HepG2 (cell line): ENCODE measurements at regions not wholly inside any gene's neighbourhood (a gene's known extent, or its start where the extent isn't known, plus 50 kb on each side); places are given as distances from the start of the nearest gene placed in this dataset.

Source experiments
- ATAC-seq: fragments of 200-7000 bp; cut with Tn5 transposase; 3 replicates; pipeline ENCODE4 v1.9.1; 2020; ENCODE audit warnings: mild to moderate bottlenecking, moderate library complexity
- BruUV-seq: library from RNA; stranded (reverse); fragments of 400-500 nt; replicated peaks from 2 replicates; lab custom pipeline; 2021; lab: Mats Ljungman, UMichigan
- CTCF ChIA-PET: fragments of 300-600 bp; formaldehyde crosslinking; extraction: SDS; loops from one replicate; lab custom pipeline; 2021; ENCODE audit warnings: low total read pairs, inconsistent platforms, low intra/inter-chr PET ratio; lab: Yijun Ruan, JAX
- POLR2A ChIA-PET: fragments of 350-600 bp; sonication (Branson Sonifier 250); formaldehyde crosslinking; loops from one replicate; lab custom pipeline; 2020; ENCODE audit warnings: antibody characterized with exemption, inconsistent platforms; lab: Yijun Ruan, JAX
- DNase-seq: peaks from one replicate; pipeline ENCODE4 v3.0.0-alpha.2; 2015; ENCODE audit warnings: low spot score
- FAIRE-seq: peaks from 3 replicates; lab custom pipeline; 2011; peaks lifted over from hg19 to GRCh38; lab: Jason Lieb, UNC
- H2AFZ ChIP-seq: one replicate; pipeline ENCODE4 v1.6.1; 2011; ENCODE audit warnings: low read length, inconsistent platforms
- H3K27ac ChIP-seq: fragments of 300-600 bp; 3 replicates; pipeline ENCODE4 v1.8.0; 2011; ENCODE audit warnings: mixed run types, mild to moderate bottlenecking, mixed read lengths, low read length, inconsistent platforms; ENCODE audit not compliant: insufficient read depth; ENCODE audit errors: extremely low read length
- H3K27me3 ChIP-seq, 2 experiments: fragments of 200-600 bp in 1 of 2; 2 replicates in 1 of 2; 3 replicates in 1 of 2; pipeline versions ENCODE4 v1.6.0 to v1.8.0; 2011; ENCODE audit warnings: low read length in 2 of 2, mild to moderate bottlenecking in 2 of 2, moderate library complexity in 2 of 2, inconsistent platforms in 1 of 2; ENCODE audit not compliant: insufficient read depth in 2 of 2, control insufficient read depth in 1 of 2
- H3K36me3 ChIP-seq, 2 experiments: fragments of 200-600 bp in 1 of 2; replicated peaks in 1 of 2; 2 replicates in 1 of 2; 3 replicates in 1 of 2; pipeline versions ENCODE4 v1.5.1 to v1.8.0; 2011; ENCODE audit warnings: low read length in 2 of 2, inconsistent platforms in 1 of 2; ENCODE audit not compliant: insufficient read depth in 2 of 2, control insufficient read depth in 1 of 2
- H3K4me1 ChIP-seq: 2 replicates; pipeline ENCODE4 v1.5.1; 2012; ENCODE audit warnings: low read length, inconsistent platforms; ENCODE audit not compliant: insufficient read depth
- H3K4me2 ChIP-seq: 2 replicates; pipeline ENCODE4 v1.6.0; 2011; ENCODE audit warnings: low read depth, low read length, inconsistent platforms
- H3K4me3 ChIP-seq, 3 experiments: fragments of 200-600 bp in 1 of 3; sonication (generic), shearing (Covaris generic) in 1 of 3; replicated peaks in 1 of 3; 2 replicates each; pipeline ENCODE4 v1.5.1; 2011 to 2016; ENCODE audit warnings: low read length in 3 of 3, inconsistent platforms in 2 of 3, low read depth in 2 of 3, mild to moderate bottlenecking in 2 of 3, control low read depth in 1 of 3, mixed read lengths in 1 of 3; ENCODE audit not compliant: insufficient read depth in 1 of 3
- H3K79me2 ChIP-seq: one replicate; pipeline ENCODE4 v1.6.1; 2011; ENCODE audit warnings: low read length, inconsistent platforms; ENCODE audit not compliant: insufficient read depth
- H3K9ac ChIP-seq: 2 replicates; pipeline ENCODE4 v1.6.0; 2011; ENCODE audit warnings: mild to moderate bottlenecking, low read depth, low read length, inconsistent platforms; ENCODE audit not compliant: insufficient read depth
- H3K9me3 ChIP-seq: 2 replicates; pipeline ENCODE4 v1.5.1; 2012; ENCODE audit warnings: mild to moderate bottlenecking, low read length
- H4K20me1 ChIP-seq: 2 replicates; pipeline ENCODE4 v1.6.0; 2011; ENCODE audit warnings: inconsistent platforms, mild to moderate bottlenecking, low read length, moderate library complexity; ENCODE audit not compliant: insufficient read depth
- MXI1 ChIP-seq: IDR thresholded peaks from 3 replicates; pipeline ENCODE4 v1.6.1; 2012; ENCODE audit warnings: low read depth, low read length, inconsistent platforms, borderline replicate concordance
- WGBS: methylation state at CpG from one replicate; pipeline ENCODE4 v1.1.6; 2017; ENCODE audit warnings: low lambda C conversion rate; 5-methylcytosine and 5-hydroxymethylcytosine counted together
- in situ Hi-C: cut with HindIII; loops from 2 replicates; pipeline ENCODE4 v1.10.0; 2017; ENCODE audit warnings: low pct_unique_long_range_greater_than_20kb; ENCODE audit not compliant: extremely low pct_ligation_motif_present
- intact Hi-C: fragments of 100-400 bp; cut with micrococcal nuclease; formaldehyde crosslinking; loops from one replicate; pipeline ENCODE4 v1.10.0; 2022; ENCODE audit not compliant: unreplicated experiment
- TF ChIP-seq, protein P1 (sequence below): sonication (generic); formaldehyde crosslinking; IDR thresholded peaks from 2 replicates; pipeline ENCODE4 v1.5.1; 2020; ENCODE audit warnings: missing genetic modification reagents, mild to moderate bottlenecking, borderline replicate concordance
- TF ChIP-seq, protein P2 (sequence below), 2 experiments: fragments of 450-650 bp in 1 of 2; sonication (generic) in 1 of 2; formaldehyde crosslinking in 1 of 2; IDR thresholded peaks; 2 replicates each; pipeline versions ENCODE4 v1.6.1 to v1.8.0; 2016 to 2022; ENCODE audit warnings: antibody characterized with exemption in 1 of 2, mild to moderate bottlenecking in 1 of 2, missing genetic modification reagents in 1 of 2

DNA sequence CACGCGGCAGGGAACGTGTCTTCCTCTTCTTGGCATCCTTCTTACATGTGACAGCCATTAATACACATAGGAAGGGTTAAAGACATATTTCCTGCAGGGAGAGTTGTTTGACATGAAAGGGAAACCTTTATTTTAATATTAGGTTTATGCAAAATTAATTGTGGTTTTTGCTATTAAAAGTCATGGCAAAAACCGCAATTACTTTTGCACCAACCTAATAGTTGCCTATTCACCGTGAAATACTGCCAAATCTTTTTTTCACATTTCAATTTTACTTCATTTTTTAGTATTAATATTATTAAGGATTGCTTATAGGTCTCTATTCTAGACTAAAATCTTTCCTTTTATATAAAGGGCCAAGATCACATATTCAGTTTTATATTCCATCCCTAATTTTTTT, 230.4 kb upstream of the PITX2 start:
- Histone ChIP-seq H4K20me1 (no peaks in the 10 kb centered on the region), H3K4me1 (no peaks in the 10 kb centered on the region)
- TF ChIP-seq, protein P1, sequence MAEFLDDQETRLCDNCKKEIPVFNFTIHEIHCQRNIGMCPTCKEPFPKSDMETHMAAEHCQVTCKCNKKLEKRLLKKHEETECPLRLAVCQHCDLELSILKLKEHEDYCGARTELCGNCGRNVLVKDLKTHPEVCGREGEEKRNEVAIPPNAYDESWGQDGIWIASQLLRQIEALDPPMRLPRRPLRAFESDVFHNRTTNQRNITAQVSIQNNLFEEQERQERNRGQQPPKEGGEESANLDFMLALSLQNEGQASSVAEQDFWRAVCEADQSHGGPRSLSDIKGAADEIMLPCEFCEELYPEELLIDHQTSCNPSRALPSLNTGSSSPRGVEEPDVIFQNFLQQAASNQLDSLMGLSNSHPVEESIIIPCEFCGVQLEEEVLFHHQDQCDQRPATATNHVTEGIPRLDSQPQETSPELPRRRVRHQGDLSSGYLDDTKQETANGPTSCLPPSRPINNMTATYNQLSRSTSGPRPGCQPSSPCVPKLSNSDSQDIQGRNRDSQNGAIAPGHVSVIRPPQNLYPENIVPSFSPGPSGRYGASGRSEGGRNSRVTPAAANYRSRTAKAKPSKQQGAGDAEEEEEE (CRISPR knock-in tag): no peak
- TF ChIP-seq MXI1: no peak
- TF ChIP-seq, protein P2, sequence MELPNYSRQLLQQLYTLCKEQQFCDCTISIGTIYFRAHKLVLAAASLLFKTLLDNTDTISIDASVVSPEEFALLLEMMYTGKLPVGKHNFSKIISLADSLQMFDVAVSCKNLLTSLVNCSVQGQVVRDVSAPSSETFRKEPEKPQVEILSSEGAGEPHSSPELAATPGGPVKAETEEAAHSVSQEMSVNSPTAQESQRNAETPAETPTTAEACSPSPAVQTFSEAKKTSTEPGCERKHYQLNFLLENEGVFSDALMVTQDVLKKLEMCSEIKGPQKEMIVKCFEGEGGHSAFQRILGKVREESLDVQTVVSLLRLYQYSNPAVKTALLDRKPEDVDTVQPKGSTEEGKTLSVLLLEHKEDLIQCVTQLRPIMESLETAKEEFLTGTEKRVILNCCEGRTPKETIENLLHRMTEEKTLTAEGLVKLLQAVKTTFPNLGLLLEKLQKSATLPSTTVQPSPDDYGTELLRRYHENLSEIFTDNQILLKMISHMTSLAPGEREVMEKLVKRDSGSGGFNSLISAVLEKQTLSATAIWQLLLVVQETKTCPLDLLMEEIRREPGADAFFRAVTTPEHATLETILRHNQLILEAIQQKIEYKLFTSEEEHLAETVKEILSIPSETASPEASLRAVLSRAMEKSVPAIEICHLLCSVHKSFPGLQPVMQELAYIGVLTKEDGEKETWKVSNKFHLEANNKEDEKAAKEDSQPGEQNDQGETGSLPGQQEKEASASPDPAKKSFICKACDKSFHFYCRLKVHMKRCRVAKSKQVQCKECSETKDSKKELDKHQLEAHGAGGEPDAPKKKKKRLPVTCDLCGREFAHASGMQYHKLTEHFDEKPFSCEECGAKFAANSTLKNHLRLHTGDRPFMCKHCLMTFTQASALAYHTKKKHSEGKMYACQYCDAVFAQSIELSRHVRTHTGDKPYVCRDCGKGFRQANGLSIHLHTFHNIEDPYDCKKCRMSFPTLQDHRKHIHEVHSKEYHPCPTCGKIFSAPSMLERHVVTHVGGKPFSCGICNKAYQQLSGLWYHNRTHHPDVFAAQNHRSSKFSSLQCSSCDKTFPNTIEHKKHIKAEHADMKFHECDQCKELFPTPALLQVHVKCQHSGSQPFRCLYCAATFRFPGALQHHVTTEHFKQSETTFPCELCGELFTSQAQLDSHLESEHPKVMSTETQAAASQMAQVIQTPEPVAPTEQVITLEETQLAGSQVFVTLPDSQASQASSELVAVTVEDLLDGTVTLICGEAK (IDR thresholded peaks at IDR 0.05): peak; percentile 84
- TF ChIP-seq, protein P2 (CRISPR knock-in tag; IDR thresholded peaks at IDR 0.05): no peak
- TF ChIP-seq, all 625 proteins: peak for 1
- Histone ChIP-seq H3K4me3 (no peak overlapping the region), H3K27me3 (no peaks in the 10 kb centered on the region; a peak in 1 of 5 replicates), H3K9me3 (no peaks in the 10 kb centered on the region), H2AFZ (no peak overlapping the region), H3K4me2 (no peak overlapping the region), H3K27ac (no peak overlapping the region), H3K36me3 (no peaks in the 10 kb centered on the region), H3K79me2 (no peaks in the 10 kb centered on the region), H3K9ac (no peak overlapping the region)
- DNase-seq (no peak), ATAC-seq (no peak), FAIRE-seq (no peak)
- intact Hi-C loops: no loop called here
- CTCF ChIA-PET: no interaction called here
- POLR2A ChIA-PET: no interaction called here
- in situ Hi-C loops: no loop called here
- no TSS peak for BruUV-seq
- 33% methylated on average over 5 of the region's 5 CpGs for WGBS
